H1 (cell line): ENCODE measurements at regions not wholly inside any gene's neighbourhood (a gene's known extent, or its start where the extent isn't known, plus 50 kb on each side); places are given as distances from the start of the nearest gene placed in this dataset.

Experiments
- CTCF ChIA-PET: fragments of 300-600 bp; sonication (Branson Sonifier 250); formaldehyde crosslinking; loops from one replicate; lab custom pipeline; 2021; ENCODE audit not compliant: partially characterized antibody; lab: Charles Lee
- POLR2A ChIA-PET: fragments of 300-600 bp; sonication (Branson Sonifier 250); formaldehyde crosslinking; loops from one replicate; lab custom pipeline; 2021; ENCODE audit warnings: inconsistent platforms; ENCODE audit not compliant: partially characterized antibody; lab: Charles Lee
- DNase-seq, 2 experiments: peaks; one replicate each; pipeline versions ENCODE4 v3.0.0 to v3.0.0-alpha.2; 2010 to 2022; ENCODE audit warnings: low spot score in 2 of 2, low read depth in 1 of 2, mixed read lengths in 1 of 2
- FAIRE-seq: peaks from 2 replicates; lab custom pipeline; 2011; peaks lifted over from hg19 to GRCh38; lab: Jason Lieb, UNC
- H2AFZ ChIP-seq: 2 replicates; pipeline ENCODE4 v1.8.1; 2012; ENCODE audit warnings: low read length, inconsistent platforms
- H2AK5ac ChIP-seq: 2 replicates; pipeline ENCODE4 v1.6.1; 2013; ENCODE audit warnings: low read depth, low read length
- H2BK120ac ChIP-seq: replicated peaks from 2 replicates; pipeline ENCODE3; 2013; ENCODE audit warnings: low read depth, low read length, inconsistent platforms
- H2BK12ac ChIP-seq: 2 replicates; pipeline ENCODE4 v1.6.1; 2013; ENCODE audit warnings: low read depth, low read length
- H2BK15ac ChIP-seq: 2 replicates; pipeline ENCODE4 v1.6.1; 2013; ENCODE audit warnings: low read length
- H2BK20ac ChIP-seq: 2 replicates; pipeline ENCODE4 v1.6.1; 2013; ENCODE audit warnings: low read length
- H2BK5ac ChIP-seq: 2 replicates; pipeline ENCODE4 v1.6.1; 2013; ENCODE audit warnings: low read depth, low read length
- H3K14ac ChIP-seq: 2 replicates; pipeline ENCODE4 v1.6.1; 2013; ENCODE audit warnings: inconsistent platforms; ENCODE audit not compliant: insufficient read length
- H3K18ac ChIP-seq: 2 replicates; pipeline ENCODE4 v1.6.1; 2013; ENCODE audit warnings: low read length; ENCODE audit errors: extremely low read depth
- H3K23ac ChIP-seq: 2 replicates; pipeline ENCODE4 v1.6.1; 2013; ENCODE audit warnings: inconsistent platforms; ENCODE audit not compliant: insufficient read length
- H3K23me2 ChIP-seq: 2 replicates; pipeline ENCODE4 v1.6.1; 2013; ENCODE audit warnings: low read depth, low read length
- H3K27ac ChIP-seq: 2 replicates; pipeline ENCODE4 v1.6.1; 2011; ENCODE audit warnings: low read depth, low read length, inconsistent platforms
- H3K27me3 ChIP-seq, 4 experiments: replicated peaks in 1 of 4; 1 replicate in 1 of 4; 2 replicates in 3 of 4; pipeline versions ENCODE4 v1.6.1 to v1.8.1; 2011 to 2013; ENCODE audit warnings: low read length in 3 of 4, mild to moderate bottlenecking in 3 of 4, inconsistent platforms in 2 of 4, mixed read lengths in 2 of 4, moderate library complexity in 1 of 4; ENCODE audit not compliant: control insufficient read depth in 3 of 4, insufficient read depth in 3 of 4; ENCODE audit errors: extremely low read depth in 1 of 4
- H3K36me3 ChIP-seq, 4 experiments: 2 replicates each; pipeline versions ENCODE4 v1.6.1 to v1.8.1; 2011 to 2013; ENCODE audit warnings: mild to moderate bottlenecking in 4 of 4, low read length in 3 of 4, moderate library complexity in 2 of 4, control low read depth in 1 of 4, inconsistent platforms in 1 of 4; ENCODE audit not compliant: insufficient read depth in 4 of 4, control insufficient read depth in 2 of 4
- H3K4ac ChIP-seq: replicated peaks from 2 replicates; pipeline ENCODE3; 2013; ENCODE audit warnings: low read length, low read depth, mixed read lengths, inconsistent platforms; ENCODE audit not compliant: insufficient read length
- H3K4me1 ChIP-seq, 4 experiments: replicated peaks in 1 of 4; 1 replicate in 1 of 4; 2 replicates in 3 of 4; pipeline versions ENCODE4 v1.6.1 to v1.8.1; 2011 to 2013; ENCODE audit warnings: low read length in 3 of 4, inconsistent platforms in 2 of 4, mixed read lengths in 1 of 4; ENCODE audit not compliant: insufficient read depth in 4 of 4, control insufficient read depth in 3 of 4
- H3K4me2 ChIP-seq, 2 experiments: 2 replicates each; pipeline versions ENCODE4 v1.6.1 to v1.8.1; 2011 to 2013; ENCODE audit warnings: low read depth in 2 of 2, low read length in 2 of 2, control low read depth in 1 of 2, inconsistent platforms in 1 of 2, mild to moderate bottlenecking in 1 of 2; ENCODE audit not compliant: insufficient read depth in 1 of 2
- H3K4me3 ChIP-seq, 4 experiments: fragments of 200-600, 300-600 bp in 1 of 4; sonication (generic), shearing (Covaris generic), sonication (Bioruptor Twin) in 1 of 4; 2 replicates each; pipeline versions ENCODE4 v1.5.1 to v1.8.1; 2011 to 2016; ENCODE audit warnings: low read length in 4 of 4, low read depth in 3 of 4, control low read depth in 2 of 4, inconsistent platforms in 2 of 4, mild to moderate bottlenecking in 2 of 4, mixed read lengths in 1 of 4, moderate library complexity in 1 of 4; ENCODE audit not compliant: insufficient read depth in 2 of 4; ENCODE audit errors: extremely low read depth in 1 of 4
- H3K56ac ChIP-seq: replicated peaks from 2 replicates; pipeline ENCODE3; 2013; ENCODE audit warnings: low read depth, mild to moderate bottlenecking, mixed read lengths, low read length, inconsistent platforms; ENCODE audit not compliant: insufficient read length
- H3K79me1 ChIP-seq: 2 replicates; pipeline ENCODE4 v1.6.1; 2013; ENCODE audit warnings: low read depth, low read length, control low read depth
- H3K79me2 ChIP-seq, 2 experiments: 2 replicates each; pipeline versions ENCODE4 v1.6.1 to v1.8.1; 2012 to 2013; ENCODE audit warnings: low read length in 2 of 2, mild to moderate bottlenecking in 2 of 2, inconsistent platforms in 1 of 2; ENCODE audit not compliant: insufficient read depth in 2 of 2, control insufficient read depth in 1 of 2
- H3K9ac ChIP-seq, 4 experiments: replicated peaks in 1 of 4; 1 replicate in 1 of 4; 2 replicates in 3 of 4; pipeline versions ENCODE4 v1.6.1 to v1.8.1; 2011 to 2013; ENCODE audit warnings: low read depth in 3 of 4, low read length in 3 of 4, control low read depth in 2 of 4, mild to moderate bottlenecking in 2 of 4, moderate library complexity in 2 of 4, inconsistent platforms in 1 of 4; ENCODE audit errors: extremely low read depth in 1 of 4
- H3K9me3 ChIP-seq, 2 experiments: 2 replicates each; pipeline versions ENCODE4 v1.6.1 to v1.8.1; 2012 to 2013; ENCODE audit warnings: mild to moderate bottlenecking in 2 of 2, moderate library complexity in 2 of 2, control low read depth in 1 of 2, inconsistent platforms in 1 of 2, low read depth in 1 of 2, low read length in 1 of 2, mixed read lengths in 1 of 2; ENCODE audit not compliant: insufficient read depth in 2 of 2
- H4K20me1 ChIP-seq, 2 experiments: replicated peaks in 1 of 2; 2 replicates each; pipeline versions ENCODE3 to v1.8.1; 2011 to 2013; ENCODE audit warnings: inconsistent platforms in 2 of 2, low read length in 2 of 2, mild to moderate bottlenecking in 1 of 2; ENCODE audit not compliant: insufficient read depth in 2 of 2, control insufficient read depth in 1 of 2
- H4K5ac ChIP-seq: 2 replicates; pipeline ENCODE4 v1.6.1; 2013; ENCODE audit warnings: low read length, low read depth, mixed read lengths, inconsistent platforms; ENCODE audit not compliant: insufficient read length
- H4K8ac ChIP-seq: 2 replicates; pipeline ENCODE4 v1.8.0; 2013; ENCODE audit warnings: mild to moderate bottlenecking, moderate library complexity, low read length, inconsistent platforms; ENCODE audit not compliant: insufficient read depth; ENCODE audit errors: extremely low read depth
- H4K91ac ChIP-seq: replicated peaks from 2 replicates; pipeline ENCODE3; 2013; ENCODE audit warnings: low read length, mixed read lengths, inconsistent platforms; ENCODE audit not compliant: insufficient read length
- SAP30 ChIP-seq: fragments of 300-600 bp; sonication (generic); IDR thresholded peaks from 2 replicates; pipeline ENCODE4 v1.7.1; 2012; ENCODE audit warnings: low read length, moderate library complexity, mild to moderate bottlenecking, inconsistent platforms; ENCODE audit not compliant: insufficient read depth, insufficient replicate concordance
- SP4 ChIP-seq: IDR thresholded peaks from 2 replicates; pipeline ENCODE4 v1.6.1; 2012; ENCODE audit warnings: low read length, inconsistent platforms
- TAF1 ChIP-seq: IDR thresholded peaks from 2 replicates; pipeline ENCODE4 v1.6.1; 2011; ENCODE audit warnings: mild to moderate bottlenecking, low read depth, low read length
- WGBS, 2 experiments: shearing (Covaris generic) in 1 of 2; methylation state at CpG; one replicate each; pipeline versions ENCODE4 v1.1.6 to v1.1.7; 2013 to 2015; ENCODE audit warnings: low lambda C conversion rate in 2 of 2, mixed read lengths in 2 of 2, inconsistent platforms in 1 of 2, low coverage in 1 of 2, missing lambda C conversion rate in 1 of 2; ENCODE audit not compliant: insufficient replicate concordance in 2 of 2, insufficient coverage in 1 of 2, insufficient read length in 1 of 2; ENCODE audit errors: extremely low coverage in 1 of 2, missing lambda C conversion rate in 1 of 2; 5-methylcytosine and 5-hydroxymethylcytosine counted together
- TF ChIP-seq, protein P1 (sequence below): IDR thresholded peaks from 2 replicates; pipeline ENCODE4 v1.6.1; 2011; ENCODE audit warnings: low read length, improper control_type of control experiment

DNA sequence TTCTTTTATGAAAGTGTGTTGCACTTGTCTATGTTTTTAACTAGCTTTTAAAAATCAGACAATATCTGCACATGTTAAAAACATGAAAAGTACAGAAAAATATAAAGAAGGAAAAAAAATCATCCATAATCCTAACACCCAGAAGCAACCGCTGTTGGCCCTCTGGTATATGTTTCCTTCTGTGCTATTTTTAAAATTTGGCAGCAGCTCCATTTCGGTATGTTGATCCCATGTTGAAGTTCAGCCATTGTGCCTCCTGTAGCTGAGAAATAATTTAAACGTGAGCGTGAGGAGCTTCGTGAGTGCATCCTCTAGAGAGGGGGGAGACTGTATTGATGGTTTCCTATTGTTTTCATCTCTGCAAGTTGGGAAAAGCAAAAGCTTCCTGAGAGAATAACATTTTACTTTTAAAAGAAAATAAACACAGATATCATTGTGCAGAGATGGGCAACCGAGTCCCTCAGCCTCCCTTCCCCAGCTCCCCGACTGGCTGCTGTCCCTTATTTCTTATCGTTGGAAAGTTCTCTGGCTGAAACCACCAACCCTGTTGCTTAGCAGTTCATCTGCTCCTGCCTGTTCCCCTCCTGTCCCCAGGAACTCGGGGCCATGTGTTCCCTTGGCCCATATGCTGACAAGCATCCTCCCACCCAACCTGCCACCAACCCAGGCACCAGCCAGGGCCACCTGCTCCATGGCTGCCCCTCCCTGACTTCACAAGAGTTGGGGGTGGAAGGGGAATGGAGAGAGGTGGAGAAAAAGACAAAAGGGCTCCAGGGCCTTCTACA is 499.1 kb upstream of the PODXL start:
- no peak overlapping the region for H3K14ac ChIP-seq
- TF ChIP-seq SP4: no peak
- no peak for TF ChIP-seq SAP30
- TF ChIP-seq TAF1: no peak
- TF ChIP-seq, protein P1, sequence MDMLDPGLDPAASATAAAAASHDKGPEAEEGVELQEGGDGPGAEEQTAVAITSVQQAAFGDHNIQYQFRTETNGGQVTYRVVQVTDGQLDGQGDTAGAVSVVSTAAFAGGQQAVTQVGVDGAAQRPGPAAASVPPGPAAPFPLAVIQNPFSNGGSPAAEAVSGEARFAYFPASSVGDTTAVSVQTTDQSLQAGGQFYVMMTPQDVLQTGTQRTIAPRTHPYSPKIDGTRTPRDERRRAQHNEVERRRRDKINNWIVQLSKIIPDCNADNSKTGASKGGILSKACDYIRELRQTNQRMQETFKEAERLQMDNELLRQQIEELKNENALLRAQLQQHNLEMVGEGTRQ: no peak
- H2BK15ac ChIP-seq: no peak overlapping the region
- no peak overlapping the region for H2BK12ac ChIP-seq
- H3K4me3 ChIP-seq: no peak overlapping the region
- H3K4me2 ChIP-seq: no peak overlapping the region
- no peak overlapping the region for H3K23ac ChIP-seq
- H3K9ac ChIP-seq: no peak overlapping the region
- H3K4me1 ChIP-seq: no peaks in the 10 kb centered on the region
- no peak overlapping the region for H2BK5ac ChIP-seq
- H2BK20ac ChIP-seq: no peak overlapping the region
- no peak overlapping the region for H4K91ac ChIP-seq
- no peak overlapping the region for H4K8ac ChIP-seq
- H3K36me3 ChIP-seq: no peaks in the 10 kb centered on the region
- CTCF ChIA-PET: interaction anchor here (0.7 to 1.5 kb wide), 7 partner anchors 9 to 366 kb away, joined by 3 to 6 read pairs (median 3); no protein-coding TSS in a partner anchor
- H3K27me3 ChIP-seq: no peaks in the 10 kb centered on the region; a peak in 1 of 7 replicates
- no peak overlapping the region for H2BK120ac ChIP-seq
- H2AFZ ChIP-seq: no peak overlapping the region
- H3K9me3 ChIP-seq: no peaks in the 10 kb centered on the region
- H3K79me1 ChIP-seq: no peaks in the 10 kb centered on the region
- H3K23me2 ChIP-seq: no peaks in the 10 kb centered on the region
- no peak overlapping the region for H3K27ac ChIP-seq
- no peaks in the 10 kb centered on the region for H3K79me2 ChIP-seq
- H4K20me1 ChIP-seq: no peaks in the 10 kb centered on the region
- H3K4ac ChIP-seq: no peak overlapping the region
- H3K18ac ChIP-seq: no peak overlapping the region
- FAIRE-seq: no peak
- WGBS, 2 experiments: 83% methylated on average over 9 of the region's 9 CpGs; no CpG with 5 or more reads in 1 of the 2 experiments
- POLR2A ChIA-PET: no interaction called here
- peak in 1 of 2 experiments; percentile 14 for DNase-seq
- no peak overlapping the region for H3K56ac ChIP-seq
- no peak overlapping the region for H4K5ac ChIP-seq
- no peak overlapping the region for H2AK5ac ChIP-seq
